H1 (cell line): ENCODE measurements at regions not wholly inside any gene's neighbourhood (a gene's known extent, or its start where the extent isn't known, plus 50 kb on each side); places are given as distances from the start of the nearest gene placed in this dataset.

Source experiments
- POLR2AphosphoS5 ChIP-seq: IDR thresholded peaks from 2 replicates; pipeline ENCODE4 v1.6.1; 2011; ENCODE audit warnings: low read depth, low read length
- ZNF274 ChIP-seq: IDR thresholded peaks from 2 replicates; pipeline ENCODE4 v1.7.0; 2012; ENCODE audit warnings: low read length, borderline replicate concordance; ENCODE audit errors: extremely low read depth
- TF ChIP-seq, protein P1 (sequence below), 3 experiments: IDR thresholded peaks; 1 replicate in 2 of 3; 2 replicates in 1 of 3; pipeline versions ENCODE4 v1.5.1 to v1.6.1; 2011; ENCODE audit warnings: low read length in 3 of 3, mild to moderate bottlenecking in 3 of 3, inconsistent platforms in 2 of 3, low read depth in 1 of 3, moderate library complexity in 1 of 3; ENCODE audit not compliant: insufficient read depth in 1 of 3; ENCODE audit errors: control extremely low read depth in 1 of 3

DNA sequence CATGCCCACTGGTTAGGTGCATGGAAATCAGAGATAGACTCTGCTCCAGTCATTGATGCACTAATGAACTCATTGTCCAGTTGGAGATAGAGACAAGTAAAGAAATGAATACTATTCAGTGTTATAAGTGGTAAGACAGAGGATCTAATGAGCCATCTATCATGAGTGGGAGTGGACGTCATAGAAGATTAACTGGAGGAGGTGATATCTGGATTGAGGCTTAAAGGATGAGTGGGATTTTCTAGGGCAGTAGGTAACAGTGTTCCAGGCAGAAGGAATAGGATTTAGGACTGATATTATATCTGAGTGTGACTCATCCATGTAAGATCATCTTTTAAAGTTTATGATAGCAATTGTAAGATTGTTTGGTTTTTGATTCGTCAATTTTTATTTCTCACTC, 152.2 kb upstream of the CSNK1A1L start:
- TF ChIP-seq, protein P1, sequence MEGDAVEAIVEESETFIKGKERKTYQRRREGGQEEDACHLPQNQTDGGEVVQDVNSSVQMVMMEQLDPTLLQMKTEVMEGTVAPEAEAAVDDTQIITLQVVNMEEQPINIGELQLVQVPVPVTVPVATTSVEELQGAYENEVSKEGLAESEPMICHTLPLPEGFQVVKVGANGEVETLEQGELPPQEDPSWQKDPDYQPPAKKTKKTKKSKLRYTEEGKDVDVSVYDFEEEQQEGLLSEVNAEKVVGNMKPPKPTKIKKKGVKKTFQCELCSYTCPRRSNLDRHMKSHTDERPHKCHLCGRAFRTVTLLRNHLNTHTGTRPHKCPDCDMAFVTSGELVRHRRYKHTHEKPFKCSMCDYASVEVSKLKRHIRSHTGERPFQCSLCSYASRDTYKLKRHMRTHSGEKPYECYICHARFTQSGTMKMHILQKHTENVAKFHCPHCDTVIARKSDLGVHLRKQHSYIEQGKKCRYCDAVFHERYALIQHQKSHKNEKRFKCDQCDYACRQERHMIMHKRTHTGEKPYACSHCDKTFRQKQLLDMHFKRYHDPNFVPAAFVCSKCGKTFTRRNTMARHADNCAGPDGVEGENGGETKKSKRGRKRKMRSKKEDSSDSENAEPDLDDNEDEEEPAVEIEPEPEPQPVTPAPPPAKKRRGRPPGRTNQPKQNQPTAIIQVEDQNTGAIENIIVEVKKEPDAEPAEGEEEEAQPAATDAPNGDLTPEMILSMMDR (IDR thresholded peaks at IDR 0.05; ENCODE audit: control extremely low read depth in 1 of 3, insufficient read depth in 1 of 3, low read depth in 1 of 3, low read length in 3 of 3), result no peak
- TF ChIP-seq ZNF274 (no peak), POLR2AphosphoS5 (no peak)
